Sigmoid colon (tissue), 3 donors: ENCODE measurements at regions not wholly inside any gene's neighbourhood (a gene's known extent, or its start where the extent isn't known, plus 50 kb on each side); places are given as distances from the start of the nearest gene placed in this dataset.

Source experiments
- CTCF ChIP-seq, 4 experiments: fragments of 450-650 bp in 3 of 4; fragments of 200-600 bp in 1 of 4; IDR thresholded peaks; one replicate each; pipeline ENCODE4 v1.5.1; 2016 to 2019; ENCODE audit warnings: antibody characterized with exemption in 4 of 4, mild to moderate bottlenecking in 3 of 4, moderate library complexity in 2 of 4
- POLR2A ChIP-seq, 2 donors: fragments of 450-650 bp; IDR thresholded peaks; one replicate each; pipeline ENCODE4 v1.6.1; 2016; ENCODE audit warnings: antibody characterized with exemption in 2 of 2, mild to moderate bottlenecking in 2 of 2, moderate library complexity in 2 of 2

- TF ChIP-seq POLR2A (IDR thresholded peaks at IDR 0.05): no peak
- no peak for TF ChIP-seq CTCF (IDR thresholded peaks at IDR 0.05)
Measured at GRCh38 chr5:23332650-23333251, 174.7 kb upstream of the PRDM9 start.
